Stimulated activated CD4-positive, alpha-beta T cell treated with anti-CD3 and anti-CD28 coated beads, Interleukin-4, amount 100 ng/mL, for 48 hours (primary cell): ENCODE measurements at regions not wholly inside any gene's neighbourhood (a gene's known extent, or its start where the extent isn't known, plus 50 kb on each side); places are given as distances from the start of the nearest gene placed in this dataset.

Experiments used
- DNase-seq, 2 donors: peaks; one replicate each; pipeline ENCODE4 v3.0.0-alpha.2; 2020; ENCODE audit warnings: low read depth in 2 of 2

GRCh38 chr1:79326875-79327274, 320.3 kb upstream of the ADGRL4 start:
- no peak for DNase-seq

GRCh38 chr1:79325705-79326104, 319.2 kb upstream of the ADGRL4 start:
- no peak for DNase-seq

GRCh38 chr1:79325126-79325525, 318.6 kb upstream of the ADGRL4 start:
- DNase-seq = no peak

GRCh38 chr1:79323239-79324025, 316.9 kb upstream of the ADGRL4 start:
- no peak for DNase-seq

GRCh38 chr1:79322511-79323027, 316.0 kb upstream of the ADGRL4 start:
- DNase-seq = no peak

GRCh38 chr1:79312438-79312837, 305.9 kb upstream of the ADGRL4 start:
- no peak for DNase-seq

GRCh38 chr1:79310609-79311008, 304.1 kb upstream of the ADGRL4 start:
- DNase-seq = no peak

GRCh38 chr1:79304131-79304530, 297.6 kb upstream of the ADGRL4 start:
- no peak for DNase-seq

- DNase-seq = no peak
Measured at GRCh38 chr1:79303040-79303439, 296.5 kb upstream of the ADGRL4 start.

- DNase-seq = no peak
Measured at GRCh38 chr1:79302380-79302930, 295.9 kb upstream of the ADGRL4 start.

GRCh38 chr1:79295967-79296366, 289.4 kb upstream of the ADGRL4 start:
- DNase-seq = no peak

GRCh38 chr1:79293611-79294010, 287.1 kb upstream of the ADGRL4 start:
- DNase-seq = no peak

- DNase-seq = no peak
Measured at GRCh38 chr1:79290927-79291474, 284.5 kb upstream of the ADGRL4 start.

GRCh38 chr1:79287982-79288381, 281.5 kb upstream of the ADGRL4 start:
- DNase-seq = no peak

- DNase-seq = no peak
Measured at GRCh38 chr1:79285667-79286066, 279.1 kb upstream of the ADGRL4 start.

- no peak for DNase-seq
Measured at GRCh38 chr1:79283451-79283850, 276.9 kb upstream of the ADGRL4 start.

GRCh38 chr1:79281442-79281841, 274.9 kb upstream of the ADGRL4 start:
- DNase-seq = no peak

GRCh38 chr1:79271759-79272158, 265.2 kb upstream of the ADGRL4 start:
- DNase-seq = no peak

- DNase-seq = no peak
Measured at GRCh38 chr1:79264975-79265818, 258.7 kb upstream of the ADGRL4 start.

GRCh38 chr1:79264285-79264684, 257.8 kb upstream of the ADGRL4 start:
- DNase-seq = no peak

- DNase-seq = no peak
Measured at GRCh38 chr1:79262745-79263258, 256.3 kb upstream of the ADGRL4 start.
